HG03103 (cell line): ENCODE measurements at regions not wholly inside any gene's neighbourhood (a gene's known extent, or its start where the extent isn't known, plus 50 kb on each side); places are given as distances from the start of the nearest gene placed in this dataset.

Experiments
- ATAC-seq: cut with Tn5 transposase; IDR thresholded peaks from one replicate; pipeline ENCODE4 v1.9.1; 2021; ENCODE audit warnings: low read depth; ENCODE audit not compliant: unreplicated experiment

GRCh38 chr4:181739031-181739430, 504.2 kb upstream of the TENM3 start:
- ATAC-seq: no peak

GRCh38 chr4:181741513-181741912, 501.7 kb upstream of the TENM3 start:
- no peak for ATAC-seq

GRCh38 chr4:181745933-181746625, 497.1 kb upstream of the TENM3 start:
- no peak for ATAC-seq

GRCh38 chr4:181748581-181748980, 494.6 kb upstream of the TENM3 start:
- ATAC-seq: no peak

GRCh38 chr4:181752516-181752915, 490.7 kb upstream of the TENM3 start:
- no peak for ATAC-seq

GRCh38 chr4:181753207-181753606, 490.0 kb upstream of the TENM3 start:
- no peak for ATAC-seq

GRCh38 chr4:181755846-181756245, 487.4 kb upstream of the TENM3 start:
- no peak for ATAC-seq

- no peak for ATAC-seq
Observed at GRCh38 chr4:181756451-181757095, 486.6 kb upstream of the TENM3 start.

- no peak for ATAC-seq
Observed at GRCh38 chr4:181757098-181757497, 486.1 kb upstream of the TENM3 start.

- ATAC-seq: no peak
Observed at GRCh38 chr4:181757910-181758660, 485.1 kb upstream of the TENM3 start.

GRCh38 chr4:181760560-181760959, 482.6 kb upstream of the TENM3 start:
- ATAC-seq: no peak

- no peak for ATAC-seq
Observed at GRCh38 chr4:181761156-181761555, 482.0 kb upstream of the TENM3 start.

GRCh38 chr4:181766061-181766548, 477.1 kb upstream of the TENM3 start:
- no peak for ATAC-seq

GRCh38 chr4:181770971-181771370, 472.2 kb upstream of the TENM3 start:
- ATAC-seq: no peak

GRCh38 chr4:181775298-181775697, 467.9 kb upstream of the TENM3 start:
- no peak for ATAC-seq

GRCh38 chr4:181776264-181777054, 466.7 kb upstream of the TENM3 start:
- ATAC-seq: no peak

- no peak for ATAC-seq
Observed at GRCh38 chr4:181777518-181777917, 465.7 kb upstream of the TENM3 start.

GRCh38 chr4:181784881-181785280, 458.3 kb upstream of the TENM3 start:
- no peak for ATAC-seq

GRCh38 chr4:181792641-181793040, 450.6 kb upstream of the TENM3 start:
- no peak for ATAC-seq

- ATAC-seq: no peak
Observed at GRCh38 chr4:181793096-181793495, 450.1 kb upstream of the TENM3 start.

- ATAC-seq: no peak
Observed at GRCh38 chr4:181796502-181796901, 446.7 kb upstream of the TENM3 start.
